ENCODE measurements at regions not wholly inside any gene's neighbourhood (a gene's known extent, or its start where the extent isn't known, plus 50 kb on each side); places are given as distances from the start of the nearest gene placed in this dataset.
"Not testable (repeated sequence)": the region's sequence is repeated elsewhere in the genome, so short reads cannot be mapped to it uniquely, and the experiment has no call there.

DNA sequence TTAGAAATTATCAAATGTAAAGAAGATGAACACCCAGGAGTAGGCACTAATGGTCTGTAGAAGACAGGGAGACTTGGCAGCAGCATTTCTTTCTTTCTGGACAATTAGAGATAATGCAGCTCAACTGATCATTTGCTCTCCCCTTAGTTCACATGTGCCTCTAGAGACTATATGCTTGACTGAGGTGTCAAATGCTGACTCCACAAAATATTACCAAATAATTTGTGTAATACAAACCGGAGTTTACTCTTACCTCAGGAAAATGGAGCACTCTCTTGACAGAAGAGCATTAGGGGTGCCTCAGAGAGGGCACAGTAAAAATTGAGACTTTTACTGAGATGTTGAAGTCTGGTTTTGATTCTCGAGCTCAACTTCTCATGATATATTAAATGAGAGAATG is 131.8 kb downstream of the ATP6V1G3 start:
- WGBS (ENCODE audit: insufficient coverage), result 90% methylated on average over 1 of the region's 2 CpGs
- Mint-ChIP-seq H3K27me3 (ENCODE audit: low read depth in 2 of 2) (peaks cover 0 to under 1% of the 10 kb centered on the region in 2 donors), H3K36me3 (peaks cover 11% of the 10 kb centered on the region), H3K9me3 (peaks cover 2 to 4% of the 10 kb centered on the region in 2 donors), H3K4me1 (no peaks in the 10 kb centered on the region), H3K27ac (no peak overlapping the region), H3K4me3 (no peak overlapping the region)
- DNase-seq, result no peak
- Histone ChIP-seq H3K27ac (ENCODE audit: low read length) (no peak overlapping the region), H3K36me3 (ENCODE audit: control insufficient read depth, insufficient read depth, low read length) (no peaks in the 10 kb centered on the region), H3K27me3 (ENCODE audit: control insufficient read depth, insufficient read depth, low read length) (no peaks in the 10 kb centered on the region), H3K9me3 (ENCODE audit: control insufficient read depth, insufficient read depth, low read length) (no peaks in the 10 kb centered on the region), H3K4me3 (ENCODE audit: low read length) (no peak overlapping the region), H3K4me1 (ENCODE audit: control insufficient read depth, insufficient read depth, low read length) (no peaks in the 10 kb centered on the region)
- ATAC-seq, result no peak
- intact Hi-C loops (cut with micrococcal nuclease), result no loop called here
- TF ChIP-seq, protein P1, sequence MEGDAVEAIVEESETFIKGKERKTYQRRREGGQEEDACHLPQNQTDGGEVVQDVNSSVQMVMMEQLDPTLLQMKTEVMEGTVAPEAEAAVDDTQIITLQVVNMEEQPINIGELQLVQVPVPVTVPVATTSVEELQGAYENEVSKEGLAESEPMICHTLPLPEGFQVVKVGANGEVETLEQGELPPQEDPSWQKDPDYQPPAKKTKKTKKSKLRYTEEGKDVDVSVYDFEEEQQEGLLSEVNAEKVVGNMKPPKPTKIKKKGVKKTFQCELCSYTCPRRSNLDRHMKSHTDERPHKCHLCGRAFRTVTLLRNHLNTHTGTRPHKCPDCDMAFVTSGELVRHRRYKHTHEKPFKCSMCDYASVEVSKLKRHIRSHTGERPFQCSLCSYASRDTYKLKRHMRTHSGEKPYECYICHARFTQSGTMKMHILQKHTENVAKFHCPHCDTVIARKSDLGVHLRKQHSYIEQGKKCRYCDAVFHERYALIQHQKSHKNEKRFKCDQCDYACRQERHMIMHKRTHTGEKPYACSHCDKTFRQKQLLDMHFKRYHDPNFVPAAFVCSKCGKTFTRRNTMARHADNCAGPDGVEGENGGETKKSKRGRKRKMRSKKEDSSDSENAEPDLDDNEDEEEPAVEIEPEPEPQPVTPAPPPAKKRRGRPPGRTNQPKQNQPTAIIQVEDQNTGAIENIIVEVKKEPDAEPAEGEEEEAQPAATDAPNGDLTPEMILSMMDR (IDR thresholded peaks at IDR 0.05), result no peak

DNA sequence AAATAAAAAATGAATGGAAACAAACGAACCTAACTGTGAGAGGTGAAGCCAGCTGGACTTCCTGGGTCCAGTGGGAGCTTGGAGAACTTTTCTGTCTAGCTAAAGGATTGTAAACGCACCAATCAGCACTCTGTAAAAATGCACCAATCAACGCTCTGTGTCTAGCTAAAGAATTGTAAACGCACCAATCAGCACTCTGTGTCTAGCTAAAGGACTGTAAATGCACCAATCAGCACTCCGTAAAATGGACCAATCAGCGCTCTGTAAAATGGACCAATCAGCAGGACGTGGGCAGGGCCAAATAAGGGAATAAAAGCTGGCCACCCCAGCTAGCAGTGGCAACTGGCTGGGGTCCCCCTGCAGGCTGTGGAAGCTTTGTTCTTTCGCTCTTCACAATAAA is 135.8 kb downstream of the ATP6V1G3 start:
- H3K4me3 ChIP-seq (ENCODE audit: low read length); ATAC-seq; H3K27ac ChIP-seq (ENCODE audit: low read length); H3K4me3 Mint-ChIP-seq; H3K36me3 Mint-ChIP-seq; H3K4me1 ChIP-seq (ENCODE audit: control insufficient read depth, insufficient read depth, low read length); H3K36me3 ChIP-seq (ENCODE audit: control insufficient read depth, insufficient read depth, low read length); DNase-seq; H3K4me1 Mint-ChIP-seq; H3K9me3 ChIP-seq (ENCODE audit: control insufficient read depth, insufficient read depth, low read length); intact Hi-C loops (cut with micrococcal nuclease); H3K27me3 ChIP-seq (ENCODE audit: control insufficient read depth, insufficient read depth, low read length); H3K9me3 Mint-ChIP-seq; H3K27ac Mint-ChIP-seq: not testable (repeated sequence)
- peaks cover 2 to 19% of the 10 kb centered on the region in 2 donors for H3K27me3 Mint-ChIP-seq (ENCODE audit: low read depth in 2 of 2)
- WGBS (ENCODE audit: insufficient coverage), result 94% methylated on average over 8 of the region's 8 CpGs

DNA sequence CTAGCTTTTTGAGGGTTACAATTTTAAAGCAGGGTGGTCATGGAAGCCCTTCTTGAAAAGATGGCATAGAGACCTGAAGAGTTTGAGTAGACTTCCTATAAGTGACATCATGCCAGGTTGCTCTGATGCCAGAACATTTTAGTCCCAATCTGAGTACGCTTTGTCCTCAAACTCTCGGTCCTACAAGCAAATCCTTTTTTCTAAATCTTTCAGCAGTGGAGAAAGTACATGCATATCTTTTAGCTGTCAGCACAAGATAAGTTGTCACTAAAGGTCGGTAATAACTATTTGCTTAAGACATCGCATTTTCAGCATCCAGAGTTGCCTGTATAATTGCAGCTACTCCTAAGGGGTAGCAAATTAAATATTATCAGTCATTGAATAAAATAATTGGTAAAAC is 140.4 kb downstream of the ATP6V1G3 start:
- Histone ChIP-seq H3K4me1 (ENCODE audit: control insufficient read depth, insufficient read depth, low read length) (no peaks in the 10 kb centered on the region), H3K27me3 (ENCODE audit: control insufficient read depth, insufficient read depth, low read length) (peaks cover 4% of the 10 kb centered on the region), H3K36me3 (ENCODE audit: control insufficient read depth, insufficient read depth, low read length) (no peaks in the 10 kb centered on the region), H3K4me3 (ENCODE audit: low read length) (no peak overlapping the region), H3K9me3 (ENCODE audit: control insufficient read depth, insufficient read depth, low read length) (no peaks in the 10 kb centered on the region), H3K27ac (ENCODE audit: low read length) (no peak overlapping the region)
- no peak overlapping the region for H3K4me3 Mint-ChIP-seq
- ATAC-seq (no peak), DNase-seq (no peak)
- H3K9me3 Mint-ChIP-seq, result peaks cover 0 to 3% of the 10 kb centered on the region in 2 donors
- intact Hi-C loops (cut with micrococcal nuclease), result no loop called here
- H3K27me3 Mint-ChIP-seq (ENCODE audit: low read depth in 2 of 2), result peaks cover 5 to 42% of the 10 kb centered on the region in 2 donors
- H3K4me1 Mint-ChIP-seq, result no peaks in the 10 kb centered on the region
- no peaks in the 10 kb centered on the region for H3K36me3 Mint-ChIP-seq
- TF ChIP-seq, protein P1 (IDR thresholded peaks at IDR 0.05), result no peak
- no peak overlapping the region for H3K27ac Mint-ChIP-seq
- 87% methylated on average over 4 of the region's 4 CpGs for WGBS (ENCODE audit: insufficient coverage)

DNA sequence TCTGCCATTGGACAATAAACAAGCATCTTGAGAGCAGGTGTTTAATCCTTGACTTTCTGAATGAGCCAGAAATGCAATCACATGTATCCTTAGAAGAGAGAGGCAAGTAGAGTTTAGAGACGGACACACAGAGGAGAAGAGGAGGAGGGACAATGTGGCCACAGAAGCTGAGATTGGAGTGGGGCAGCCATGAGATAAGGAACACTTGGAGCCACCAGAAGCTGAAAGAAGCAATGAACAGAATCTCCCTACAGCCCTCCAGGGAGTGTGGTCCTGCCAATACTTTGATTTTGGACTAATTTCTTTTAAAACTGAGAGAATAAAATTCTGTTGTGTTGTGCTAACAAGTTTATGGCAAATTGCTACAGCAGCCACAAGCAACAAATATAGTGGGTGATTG is 141.0 kb downstream of the ATP6V1G3 start:
- Histone ChIP-seq H3K9me3 (ENCODE audit: control insufficient read depth, insufficient read depth, low read length) (no peaks in the 10 kb centered on the region), H3K27me3 (ENCODE audit: control insufficient read depth, insufficient read depth, low read length) (peaks cover 4% of the 10 kb centered on the region), H3K27ac (ENCODE audit: low read length) (no peak overlapping the region), H3K4me1 (ENCODE audit: control insufficient read depth, insufficient read depth, low read length) (no peaks in the 10 kb centered on the region), H3K36me3 (ENCODE audit: control insufficient read depth, insufficient read depth, low read length) (no peaks in the 10 kb centered on the region), H3K4me3 (ENCODE audit: low read length) (no peak overlapping the region)
- intact Hi-C loops (cut with micrococcal nuclease), result no loop called here
- TF ChIP-seq, protein P1 (IDR thresholded peaks at IDR 0.05), result no peak
- Mint-ChIP-seq H3K4me3 (no peak overlapping the region), H3K36me3 (no peaks in the 10 kb centered on the region), H3K27ac (no peak overlapping the region), H3K9me3 (peaks cover 0 to 3% of the 10 kb centered on the region in 2 donors), H3K27me3 (ENCODE audit: low read depth in 2 of 2) (peaks cover 5 to 42% of the 10 kb centered on the region in 2 donors), H3K4me1 (no peaks in the 10 kb centered on the region)
- ATAC-seq (no peak), DNase-seq (no peak)
- 89% methylated on average over 1 of the region's 1 CpG for WGBS (ENCODE audit: insufficient coverage)
